MM.1S (cell line): ENCODE measurements at regions not wholly inside any gene's neighbourhood (a gene's known extent, or its start where the extent isn't known, plus 50 kb on each side); places are given as distances from the start of the nearest gene placed in this dataset.
"Not testable (repeated sequence)": the region's sequence is repeated elsewhere in the genome, so short reads cannot be mapped to it uniquely, and the experiment has no call there.

Source experiments
- EZH2phosphoT487 ChIP-seq: fragments of 300-600 bp; sonication (generic); IDR thresholded peaks from 2 replicates; pipeline ENCODE4 v1.6.1; 2018; ENCODE audit warnings: antibody characterized with exemption, low read length
- TF ChIP-seq, protein P1 (sequence below): fragments of 300-600 bp; sonication (generic); IDR thresholded peaks from 2 replicates; pipeline ENCODE4 v1.5.1; 2016; ENCODE audit warnings: antibody characterized with exemption, low read length, mixed read lengths

- TF ChIP-seq, protein P1, sequence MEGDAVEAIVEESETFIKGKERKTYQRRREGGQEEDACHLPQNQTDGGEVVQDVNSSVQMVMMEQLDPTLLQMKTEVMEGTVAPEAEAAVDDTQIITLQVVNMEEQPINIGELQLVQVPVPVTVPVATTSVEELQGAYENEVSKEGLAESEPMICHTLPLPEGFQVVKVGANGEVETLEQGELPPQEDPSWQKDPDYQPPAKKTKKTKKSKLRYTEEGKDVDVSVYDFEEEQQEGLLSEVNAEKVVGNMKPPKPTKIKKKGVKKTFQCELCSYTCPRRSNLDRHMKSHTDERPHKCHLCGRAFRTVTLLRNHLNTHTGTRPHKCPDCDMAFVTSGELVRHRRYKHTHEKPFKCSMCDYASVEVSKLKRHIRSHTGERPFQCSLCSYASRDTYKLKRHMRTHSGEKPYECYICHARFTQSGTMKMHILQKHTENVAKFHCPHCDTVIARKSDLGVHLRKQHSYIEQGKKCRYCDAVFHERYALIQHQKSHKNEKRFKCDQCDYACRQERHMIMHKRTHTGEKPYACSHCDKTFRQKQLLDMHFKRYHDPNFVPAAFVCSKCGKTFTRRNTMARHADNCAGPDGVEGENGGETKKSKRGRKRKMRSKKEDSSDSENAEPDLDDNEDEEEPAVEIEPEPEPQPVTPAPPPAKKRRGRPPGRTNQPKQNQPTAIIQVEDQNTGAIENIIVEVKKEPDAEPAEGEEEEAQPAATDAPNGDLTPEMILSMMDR, result not testable (repeated sequence)
- TF ChIP-seq EZH2phosphoT487, result not testable (repeated sequence)
Measured at GRCh38 chr12:9306004-9306403, 97.8 kb upstream of the PZP start.
